ENCODE measurements at regions not wholly inside any gene's neighbourhood (a gene's known extent, or its start where the extent isn't known, plus 50 kb on each side); places are given as distances from the start of the nearest gene placed in this dataset.
"Not testable (repeated sequence)": the region's sequence is repeated elsewhere in the genome, so short reads cannot be mapped to it uniquely, and the experiment has no call there.

GRCh38 chr1:103344930-103345329, 180.6 kb upstream of the RNPC3 start:
- no peak for DNase-seq

DNA sequence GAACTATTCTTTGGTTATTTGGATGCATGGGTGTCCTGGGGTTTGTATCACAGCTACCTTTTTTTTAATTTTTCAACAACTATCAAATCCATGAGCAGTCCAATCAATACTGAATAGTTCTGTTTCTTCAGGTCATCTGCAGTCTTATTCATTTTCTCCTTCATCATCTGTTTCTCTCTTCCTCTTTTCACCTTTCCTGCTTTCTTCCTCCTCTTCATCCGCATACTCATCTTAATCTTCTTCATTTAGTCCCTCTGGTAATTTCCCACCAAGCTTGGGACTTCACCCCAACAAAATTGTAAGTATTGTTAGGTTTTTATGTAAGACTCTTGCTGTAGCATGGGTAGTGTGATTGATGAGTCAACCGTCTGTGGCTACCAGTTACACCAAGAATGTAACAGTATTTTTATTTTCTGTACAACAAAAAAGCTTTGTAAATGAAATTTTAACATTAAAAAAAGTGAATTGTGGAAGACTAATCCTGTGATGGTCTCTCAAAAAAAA, 184.1 kb upstream of the RNPC3 start:
- DNase-seq, result no peak

- DNase-seq, result no peak
These were observed 187.7 kb upstream of the RNPC3 start for GRCh38 chr1:103337779-103338178.

DNA sequence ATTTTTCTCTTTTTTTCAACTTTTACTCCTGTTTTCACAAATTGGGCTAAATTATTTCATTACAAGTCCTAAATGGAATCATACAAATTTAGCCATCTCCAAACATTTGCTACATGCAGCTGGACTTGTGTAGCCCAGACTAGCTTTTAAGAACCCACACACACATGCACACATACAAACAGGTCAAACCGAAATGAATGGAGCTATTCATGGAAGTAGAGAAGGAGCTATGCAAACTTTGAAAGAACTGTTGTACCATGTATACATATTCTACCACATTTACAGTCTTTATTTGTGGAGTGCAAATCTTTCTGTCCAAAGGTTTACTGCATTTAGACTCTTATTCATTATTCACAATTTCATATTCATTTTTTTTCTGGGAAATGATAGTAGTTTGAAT, 189.1 kb upstream of the RNPC3 start:
- no peak for DNase-seq

DNA sequence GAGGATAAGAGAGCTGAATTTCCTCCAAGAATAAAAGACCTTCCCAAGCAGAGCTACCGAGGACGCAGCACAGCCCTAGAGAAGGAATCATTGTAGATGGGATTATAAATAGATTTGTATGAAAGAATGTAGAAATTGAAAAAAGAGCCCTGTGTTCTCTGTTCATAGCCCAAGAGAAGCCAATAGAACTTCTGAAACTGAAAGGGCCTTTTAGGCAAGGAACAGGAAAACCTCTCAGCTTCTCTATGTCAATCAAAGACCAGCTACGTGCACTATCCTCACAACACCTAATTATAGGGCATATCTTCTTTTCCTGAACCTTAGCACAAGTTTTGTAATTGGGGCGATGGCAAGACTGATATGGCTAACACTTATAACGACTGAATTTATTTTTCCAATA, 192.4 kb upstream of the RNPC3 start:
- no peak for DNase-seq

GRCh38 chr1:103327054-103327719, 198.3 kb upstream of the RNPC3 start:
- no peak for DNase-seq

GRCh38 chr1:103326595-103326994, 198.9 kb upstream of the RNPC3 start:
- DNase-seq, result no peak

DNA sequence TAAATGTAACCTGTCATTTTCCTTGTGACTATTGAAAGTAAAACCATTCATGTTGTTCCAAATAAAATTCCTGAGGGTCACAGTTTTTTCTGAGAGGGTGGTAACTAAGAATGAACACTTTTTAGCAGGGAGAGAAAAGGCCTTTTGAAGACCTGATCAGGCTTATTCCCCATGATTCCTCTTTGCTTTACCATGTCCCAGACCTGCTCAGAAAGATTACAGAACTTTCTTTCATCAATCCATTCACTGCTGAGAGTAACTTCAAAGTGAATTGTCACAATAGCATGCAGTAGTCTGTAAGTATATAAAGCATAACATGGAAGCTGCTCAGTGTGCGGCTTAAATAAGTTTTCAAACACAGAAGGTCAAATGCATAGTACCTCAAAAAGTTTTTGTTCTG, 201.5 kb upstream of the COL11A1 start:
- no peak for DNase-seq

GRCh38 chr1:103307751-103308150, 199.4 kb upstream of the COL11A1 start:
- no peak for DNase-seq

GRCh38 chr1:103283841-103284669, 175.7 kb upstream of the COL11A1 start:
- peak; percentile 85 for DNase-seq

- peak; percentile 97 for DNase-seq
These were observed 175.0 kb upstream of the COL11A1 start for GRCh38 chr1:103283371-103283770.

GRCh38 chr1:103275725-103276124, 167.4 kb upstream of the COL11A1 start:
- no peak for DNase-seq

GRCh38 chr1:103274886-103275285, 166.6 kb upstream of the COL11A1 start:
- DNase-seq, result no peak

- DNase-seq, result no peak
These were observed 164.8 kb upstream of the COL11A1 start for GRCh38 chr1:103273106-103273505.

- not testable (repeated sequence) for DNase-seq
These were observed 163.1 kb upstream of the COL11A1 start for GRCh38 chr1:103271471-103271870.

GRCh38 chr1:103267893-103268292, 159.6 kb upstream of the COL11A1 start:
- DNase-seq, result no peak

DNA sequence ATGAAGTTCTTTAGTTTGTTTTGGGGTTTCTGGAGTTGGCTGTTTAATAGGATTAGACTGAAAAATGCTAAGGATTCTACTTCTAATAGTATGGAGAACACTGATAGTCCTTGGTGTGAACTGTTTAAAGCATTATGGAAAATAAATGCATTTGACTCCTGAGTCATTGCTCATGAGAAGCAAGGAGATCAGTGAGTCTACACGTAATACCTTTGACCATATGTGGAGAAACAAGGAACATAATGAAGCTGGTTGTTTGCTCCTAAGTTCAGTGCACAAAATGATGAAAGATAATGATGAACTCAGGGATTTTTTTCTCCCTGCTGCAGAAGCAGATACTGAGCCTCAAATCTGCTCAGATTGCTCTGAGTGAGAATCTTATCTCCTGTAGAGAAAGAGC, 158.9 kb upstream of the COL11A1 start:
- DNase-seq, result no peak

DNA sequence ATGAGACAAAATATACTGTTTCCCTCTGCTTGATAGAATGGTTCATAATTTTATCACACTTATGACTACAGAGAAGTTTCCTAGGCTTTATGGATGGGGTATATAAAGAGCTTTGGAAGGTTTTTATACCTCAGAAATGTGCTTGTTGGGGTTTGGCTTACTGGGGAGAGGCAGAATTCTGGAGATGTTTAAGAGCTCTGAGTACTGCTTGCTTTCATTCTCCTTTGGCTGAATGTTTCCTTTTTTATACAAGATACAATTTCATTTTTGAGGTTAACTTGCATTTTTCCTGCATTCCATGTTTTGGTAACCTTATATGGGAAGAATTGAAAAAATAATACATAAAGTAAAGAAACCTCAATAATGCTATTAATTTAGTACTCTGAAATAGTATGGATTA, 157.7 kb upstream of the COL11A1 start:
- no peak for DNase-seq

- DNase-seq, result no peak
These were observed 157.2 kb upstream of the COL11A1 start for GRCh38 chr1:103265551-103265950.

DNA sequence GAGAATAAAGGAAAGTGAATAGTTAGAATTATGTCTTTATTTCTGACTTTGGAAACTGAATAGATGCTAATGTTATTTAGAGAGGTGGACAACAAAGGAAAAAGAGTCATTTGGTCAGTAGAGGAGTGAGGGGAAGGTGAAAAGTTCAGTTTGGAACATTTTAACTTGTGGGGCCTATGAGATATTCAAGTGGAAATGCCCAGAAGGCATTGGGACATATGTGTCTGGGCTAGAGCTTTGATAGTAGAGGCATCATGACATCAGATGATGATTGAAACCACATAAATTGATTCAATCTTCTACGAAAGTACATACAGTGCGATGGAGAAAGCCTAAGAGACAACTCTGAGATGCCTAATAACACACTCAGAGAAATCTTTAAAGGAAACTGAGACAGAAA, 151.7 kb upstream of the COL11A1 start:
- DNase-seq, result no peak

GRCh38 chr1:103256490-103256889, 148.2 kb upstream of the COL11A1 start:
- DNase-seq, result no peak

DNA sequence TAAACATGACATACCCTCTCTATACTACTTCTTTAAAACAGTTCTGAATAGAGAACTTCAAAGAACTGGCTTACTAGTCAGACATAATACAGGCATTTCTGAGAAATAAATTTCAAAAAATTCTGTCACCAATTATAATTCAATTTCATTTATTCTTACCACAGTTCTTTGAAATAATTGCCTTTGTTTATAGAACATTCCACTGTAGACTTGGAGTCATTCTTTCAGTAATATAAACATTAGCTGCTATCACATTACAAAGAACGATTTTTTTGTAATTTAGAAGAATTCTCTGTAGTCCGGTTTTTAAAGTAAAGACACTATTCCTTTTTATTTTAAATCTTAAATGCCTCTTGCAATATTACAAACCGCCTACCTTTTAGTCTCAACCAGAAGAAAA, 146.4 kb upstream of the COL11A1 start:
- no peak for DNase-seq

DNA sequence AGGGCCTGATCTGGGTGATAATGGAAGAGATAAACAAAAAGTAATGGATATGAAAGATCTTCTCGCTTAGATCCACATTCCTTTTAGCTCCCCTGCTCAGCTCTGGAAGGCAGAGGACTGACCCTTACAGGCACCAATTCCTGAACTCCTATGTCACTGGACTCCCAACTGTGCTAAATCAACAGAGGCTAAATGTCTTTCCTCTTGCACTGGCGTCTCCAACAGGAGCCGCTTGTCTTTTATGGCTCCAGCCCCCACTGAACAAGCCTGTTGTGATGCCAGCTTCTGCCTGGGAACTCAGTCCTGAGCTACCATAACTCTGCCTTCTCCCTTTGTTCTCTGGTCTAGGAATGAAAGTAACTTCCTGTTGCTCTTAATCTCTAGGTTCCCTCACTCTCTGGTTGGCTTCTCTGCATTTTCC, 142.1 kb upstream of the COL11A1 start:
- DNase-seq, result no peak

DNA sequence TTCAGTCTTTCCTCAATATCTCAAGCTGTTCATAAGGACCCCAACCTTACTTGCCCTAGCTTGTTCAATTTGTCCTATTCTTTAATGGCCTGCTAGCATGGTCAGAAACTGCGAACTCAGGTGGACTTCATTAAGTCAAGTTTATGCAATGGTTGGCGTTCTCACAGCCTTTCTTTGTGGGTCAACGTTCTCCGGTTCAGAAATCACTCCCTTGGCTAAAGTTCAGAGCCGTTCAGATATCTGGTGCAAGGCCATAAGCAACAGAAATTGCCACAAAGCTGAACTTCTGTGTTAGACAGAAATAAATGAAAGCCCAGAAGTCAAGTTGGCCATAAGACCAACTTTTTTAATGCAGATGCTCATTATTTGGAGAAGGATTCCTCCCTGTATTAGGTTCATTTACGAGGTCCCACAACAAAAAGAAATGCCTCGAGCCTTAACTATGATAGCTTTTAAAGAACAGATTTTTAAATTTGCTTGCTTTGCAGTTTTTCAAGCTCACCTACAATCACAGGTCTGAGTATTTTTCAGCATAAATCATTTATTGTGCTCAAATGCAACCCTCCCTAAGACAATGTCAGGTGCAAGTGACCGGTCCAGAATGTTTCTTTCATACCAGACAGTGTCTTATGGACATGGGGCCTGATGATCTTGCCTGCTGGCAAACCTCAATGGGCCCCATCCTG, 140.2 kb upstream of the COL11A1 start:
- no peak for DNase-seq
